ENCODE measurements at regions not wholly inside any gene's neighbourhood (a gene's known extent, or its start where the extent isn't known, plus 50 kb on each side); places are given as distances from the start of the nearest gene placed in this dataset.

- DNase-seq, result no peak
- intact Hi-C loops (cut with DNase I, micrococcal nuclease), result no loop called here
Measured at GRCh38 chr11:70873736-70874412, 378.5 kb downstream of the SHANK2 start.

GRCh38 chr11:70876685-70877084 is 375.7 kb downstream of the SHANK2 start:
- TF ChIP-seq CTCF (IDR thresholded peaks at IDR 0.05), result no peak
- intact Hi-C loops (cut with DNase I, micrococcal nuclease), result no loop called here
- Histone ChIP-seq H3K4me1 (ENCODE audit: low read depth) (no peaks in the 10 kb centered on the region), H3K9me3 (no peaks in the 10 kb centered on the region), H3K36me3 (ENCODE audit: low read depth) (no peaks in the 10 kb centered on the region), H3K4me3 (no peak overlapping the region)
- ATAC-seq, result no peak
- no peak for DNase-seq

More at GRCh38 chr11:70873736-70874412, 378.5 kb downstream of the SHANK2 start:
- H3K36me3 ChIP-seq (ENCODE audit: low read depth), result no peaks in the 10 kb centered on the region
- no peaks in the 10 kb centered on the region for H3K4me1 ChIP-seq (ENCODE audit: low read depth)
- TF ChIP-seq CTCF (IDR thresholded peaks at IDR 0.05), result no peak
- no peaks in the 10 kb centered on the region for H3K9me3 ChIP-seq
- H3K4me3 ChIP-seq, result no peak overlapping the region
- no peak for ATAC-seq

- intact Hi-C loops (cut with DNase I, micrococcal nuclease), result no loop called here
- ATAC-seq (no peak), DNase-seq (no peak)
- Histone ChIP-seq H3K4me1 (ENCODE audit: low read depth) (no peaks in the 10 kb centered on the region), H3K4me3 (no peak overlapping the region), H3K36me3 (ENCODE audit: low read depth) (no peaks in the 10 kb centered on the region), H3K9me3 (no peaks in the 10 kb centered on the region)
- no peak for TF ChIP-seq CTCF (IDR thresholded peaks at IDR 0.05)
Measured at GRCh38 chr11:70877151-70877550, 375.2 kb downstream of the SHANK2 start.

DNA sequence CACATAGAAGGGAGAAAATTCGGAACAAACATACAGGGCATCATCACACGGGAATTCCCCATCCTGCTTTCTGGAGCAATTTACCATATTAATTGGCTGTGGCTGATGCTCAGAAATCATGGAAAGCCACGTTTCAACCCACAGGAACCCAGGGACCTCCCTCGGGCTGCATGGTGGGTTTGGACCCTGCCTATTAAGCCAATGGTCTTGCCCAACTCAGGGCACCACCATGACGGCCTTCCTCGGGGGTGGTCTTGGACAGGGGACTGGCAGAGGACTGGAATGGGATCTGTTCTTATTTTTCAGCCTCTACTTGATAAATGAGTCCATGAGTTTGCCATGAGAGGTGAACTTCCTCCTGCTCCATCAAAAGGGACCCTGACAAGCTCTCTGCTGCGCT is 374.0 kb downstream of the SHANK2 start:
- H3K4me1 ChIP-seq (ENCODE audit: low read depth), result no peaks in the 10 kb centered on the region
- no peak for DNase-seq
- TF ChIP-seq CTCF (IDR thresholded peaks at IDR 0.05), result no peak
- H3K9me3 ChIP-seq, result no peaks in the 10 kb centered on the region
- no peaks in the 10 kb centered on the region for H3K36me3 ChIP-seq (ENCODE audit: low read depth)
- intact Hi-C loops (cut with DNase I, micrococcal nuclease), result no loop called here
- ATAC-seq, result no peak
- no peak overlapping the region for H3K4me3 ChIP-seq

- H3K4me1 ChIP-seq (ENCODE audit: low read depth), result no peaks in the 10 kb centered on the region
- ATAC-seq, result no peak
- no peaks in the 10 kb centered on the region for H3K9me3 ChIP-seq
- TF ChIP-seq CTCF (IDR thresholded peaks at IDR 0.05), result no peak
- no peak for DNase-seq
- no peak overlapping the region for H3K4me3 ChIP-seq
- intact Hi-C loops (cut with DNase I, micrococcal nuclease), result no loop called here
- no peaks in the 10 kb centered on the region for H3K36me3 ChIP-seq (ENCODE audit: low read depth)
Measured at GRCh38 chr11:70879601-70880285, 372.6 kb downstream of the SHANK2 start.

All from mucosa of descending colon (tissue), 3 donors.